Left ventricle myocardium inferior (tissue), 1 donor: ENCODE measurements at regions not wholly inside any gene's neighbourhood (a gene's known extent, or its start where the extent isn't known, plus 50 kb on each side); places are given as distances from the start of the nearest gene placed in this dataset.

ENCODE experiments used
- DNase-seq: peaks from one replicate; pipeline ENCODE4 v3.0.0-alpha.2; 2020
- H3K27ac ChIP-seq: fragments of 200-600 bp; replicated peaks from 2 replicates; pipeline ENCODE4 v1.8.0; 2021
- H3K27me3 ChIP-seq: fragments of 200-600 bp; 2 replicates; pipeline ENCODE4 v1.8.0; 2021; ENCODE audit warnings: low read depth
- H3K36me3 ChIP-seq: fragments of 200-600 bp; 2 replicates; pipeline ENCODE4 v1.8.0; 2021
- H3K4me1 ChIP-seq: fragments of 200-600 bp; 2 replicates; pipeline ENCODE4 v1.8.0; 2021
- H3K4me3 ChIP-seq: fragments of 200-600 bp; 2 replicates; pipeline ENCODE4 v1.8.0; 2021; ENCODE audit warnings: mild to moderate bottlenecking, moderate library complexity
- H3K9me3 ChIP-seq: fragments of 200-600 bp; replicated peaks from 2 replicates; pipeline ENCODE4 v1.8.0; 2021
- intact Hi-C: fragments of 100-400 bp; cut with micrococcal nuclease; formaldehyde crosslinking; loops from one replicate; pipeline ENCODE4 v1.11.0; 2022
- TF ChIP-seq, protein P1 (sequence below): fragments of 200-600 bp; IDR thresholded peaks from 2 replicates; pipeline ENCODE4 v1.8.0; 2021; ENCODE audit warnings: antibody characterized with exemption, mild to moderate bottlenecking, borderline replicate concordance
- donor health status: DM: no; HTN: yes; CAD: no; lungs with severe emphysema.

- Histone ChIP-seq H3K27me3 (no peaks in the 10 kb centered on the region), H3K4me3 (no peak overlapping the region), H3K27ac (no peak overlapping the region), H3K36me3 (no peaks in the 10 kb centered on the region), H3K9me3 (no peaks in the 10 kb centered on the region), H3K4me1 (peaks cover 17% of the 10 kb centered on the region)
- peak; percentile 14 for DNase-seq
- TF ChIP-seq, protein P1, sequence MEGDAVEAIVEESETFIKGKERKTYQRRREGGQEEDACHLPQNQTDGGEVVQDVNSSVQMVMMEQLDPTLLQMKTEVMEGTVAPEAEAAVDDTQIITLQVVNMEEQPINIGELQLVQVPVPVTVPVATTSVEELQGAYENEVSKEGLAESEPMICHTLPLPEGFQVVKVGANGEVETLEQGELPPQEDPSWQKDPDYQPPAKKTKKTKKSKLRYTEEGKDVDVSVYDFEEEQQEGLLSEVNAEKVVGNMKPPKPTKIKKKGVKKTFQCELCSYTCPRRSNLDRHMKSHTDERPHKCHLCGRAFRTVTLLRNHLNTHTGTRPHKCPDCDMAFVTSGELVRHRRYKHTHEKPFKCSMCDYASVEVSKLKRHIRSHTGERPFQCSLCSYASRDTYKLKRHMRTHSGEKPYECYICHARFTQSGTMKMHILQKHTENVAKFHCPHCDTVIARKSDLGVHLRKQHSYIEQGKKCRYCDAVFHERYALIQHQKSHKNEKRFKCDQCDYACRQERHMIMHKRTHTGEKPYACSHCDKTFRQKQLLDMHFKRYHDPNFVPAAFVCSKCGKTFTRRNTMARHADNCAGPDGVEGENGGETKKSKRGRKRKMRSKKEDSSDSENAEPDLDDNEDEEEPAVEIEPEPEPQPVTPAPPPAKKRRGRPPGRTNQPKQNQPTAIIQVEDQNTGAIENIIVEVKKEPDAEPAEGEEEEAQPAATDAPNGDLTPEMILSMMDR, result no peak
- intact Hi-C loops, result no loop called here
These were observed 116.6 kb downstream of the DLL1 start for GRCh38 chr6:170174124-170174770.

DNA sequence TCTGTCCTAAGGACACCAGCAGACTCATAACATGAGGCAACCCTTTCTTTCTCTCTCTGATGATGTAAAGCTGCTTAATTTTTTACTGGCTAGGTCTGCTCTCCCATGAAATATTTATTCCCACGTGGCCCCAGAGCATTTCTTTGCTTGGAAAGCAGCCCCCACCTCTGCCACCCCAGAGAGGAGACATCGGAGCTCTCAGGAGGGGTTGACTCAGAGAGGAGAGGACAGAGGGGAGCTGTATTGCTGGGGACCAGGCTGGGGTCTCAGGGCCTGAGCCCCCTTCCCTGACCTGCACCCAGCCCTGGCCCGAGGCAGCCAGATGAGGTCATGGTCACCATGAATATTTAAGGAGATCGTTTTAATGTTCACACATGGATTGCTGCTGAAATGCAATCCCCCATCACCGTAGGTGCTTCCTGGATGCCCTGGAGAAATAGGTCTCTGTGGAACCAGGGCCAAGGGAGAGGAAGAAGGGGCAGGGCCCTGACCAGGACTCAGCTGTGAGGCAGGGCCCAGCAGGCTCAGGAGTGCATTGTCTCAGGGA lies 117.5 kb downstream of the DLL1 start:
- Histone ChIP-seq H3K9me3 (no peaks in the 10 kb centered on the region), H3K4me1 (peaks cover 10% of the 10 kb centered on the region), H3K4me3 (no peak overlapping the region), H3K27ac (no peak overlapping the region), H3K36me3 (no peaks in the 10 kb centered on the region), H3K27me3 (no peaks in the 10 kb centered on the region)
- DNase-seq, result no peak
- TF ChIP-seq, protein P1, result no peak
- intact Hi-C loops, result no loop called here

DNA sequence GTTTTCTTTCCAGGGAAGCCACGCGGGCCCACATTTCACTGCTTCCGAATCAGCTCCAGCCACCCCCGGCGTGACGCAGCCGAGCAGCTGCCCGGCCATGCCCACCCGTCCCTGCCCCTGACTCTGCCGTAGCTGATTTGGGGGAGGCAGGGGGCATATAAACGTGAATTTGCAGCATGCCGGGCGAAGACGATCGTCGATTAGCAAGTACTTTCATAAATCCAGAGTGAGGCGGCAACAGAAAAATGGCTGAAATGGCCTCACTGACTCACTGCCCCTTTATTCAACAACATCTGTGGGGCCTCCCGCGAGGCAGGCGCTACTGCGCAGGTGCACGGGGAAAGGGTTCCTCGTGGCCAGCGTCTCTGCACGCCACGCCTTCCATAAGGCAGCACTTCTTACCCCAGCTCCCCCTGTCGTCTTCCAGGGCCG lies 118.0 kb downstream of the DLL1 start:
- Histone ChIP-seq H3K4me1 (peaks cover 10% of the 10 kb centered on the region), H3K27ac (no peak overlapping the region), H3K27me3 (no peaks in the 10 kb centered on the region), H3K4me3 (no peak overlapping the region), H3K9me3 (no peaks in the 10 kb centered on the region), H3K36me3 (no peaks in the 10 kb centered on the region)
- no peak for DNase-seq
- intact Hi-C loops, result no loop called here
- TF ChIP-seq, protein P1, result no peak

DNA sequence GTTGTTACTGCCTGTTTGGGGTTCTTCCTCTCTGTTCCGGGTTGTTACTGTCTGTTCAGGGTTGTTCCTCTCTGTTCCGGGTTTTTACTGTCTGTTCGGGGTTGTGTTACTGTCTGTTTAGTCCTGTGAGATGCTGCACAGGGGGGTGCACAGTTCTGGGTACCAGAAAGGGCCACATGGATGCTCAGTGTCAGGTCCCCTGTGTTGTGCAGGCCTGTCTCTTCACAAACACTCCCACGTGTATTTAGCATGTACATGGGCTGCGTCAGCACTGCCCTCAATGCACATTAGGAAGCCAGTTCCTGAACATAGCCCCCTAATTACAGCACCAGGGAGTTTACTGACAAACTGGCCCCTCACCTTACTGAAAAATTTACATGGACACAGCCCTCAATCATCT lies 118.5 kb downstream of the DLL1 start:
- no peaks in the 10 kb centered on the region for H3K9me3 ChIP-seq
- H3K4me1 ChIP-seq, result peaks cover 10% of the 10 kb centered on the region
- no peak overlapping the region for H3K4me3 ChIP-seq
- no peak overlapping the region for H3K27ac ChIP-seq
- TF ChIP-seq, protein P1, result no peak
- DNase-seq, result no peak
- no peaks in the 10 kb centered on the region for H3K27me3 ChIP-seq
- intact Hi-C loops, result no loop called here
- no peaks in the 10 kb centered on the region for H3K36me3 ChIP-seq

GRCh38 chr6:170167657-170168159 lies 123.2 kb downstream of the DLL1 start:
- Histone ChIP-seq H3K9me3 (no peaks in the 10 kb centered on the region), H3K27ac (peak overlapping the region; percentile 82), H3K4me3 (peak overlapping the region; percentile 63), H3K27me3 (no peaks in the 10 kb centered on the region), H3K4me1 (peaks cover 34% of the 10 kb centered on the region), H3K36me3 (no peaks in the 10 kb centered on the region)
- TF ChIP-seq, protein P1, result no peak
- DNase-seq, result peak; percentile 32
- intact Hi-C loops, result no loop called here
